ENCODE measurements at regions not wholly inside any gene's neighbourhood (a gene's known extent, or its start where the extent isn't known, plus 50 kb on each side); places are given as distances from the start of the nearest gene placed in this dataset.

- TF ChIP-seq CTCF (IDR thresholded peaks at IDR 0.05; ENCODE audit: low read depth, low read length, poor library complexity, severe bottlenecking) (no peak), EZH2phosphoT487 (IDR thresholded peaks at IDR 0.05; ENCODE audit: borderline replicate concordance, low read length) (no peak)
Measured at GRCh38 chr2:128805237-128805636, 486.6 kb upstream of the HS6ST1 start.

Data from DOHH2 (cell line).